ENCODE measurements at regions not wholly inside any gene's neighbourhood (a gene's known extent, or its start where the extent isn't known, plus 50 kb on each side); places are given as distances from the start of the nearest gene placed in this dataset.

DNA sequence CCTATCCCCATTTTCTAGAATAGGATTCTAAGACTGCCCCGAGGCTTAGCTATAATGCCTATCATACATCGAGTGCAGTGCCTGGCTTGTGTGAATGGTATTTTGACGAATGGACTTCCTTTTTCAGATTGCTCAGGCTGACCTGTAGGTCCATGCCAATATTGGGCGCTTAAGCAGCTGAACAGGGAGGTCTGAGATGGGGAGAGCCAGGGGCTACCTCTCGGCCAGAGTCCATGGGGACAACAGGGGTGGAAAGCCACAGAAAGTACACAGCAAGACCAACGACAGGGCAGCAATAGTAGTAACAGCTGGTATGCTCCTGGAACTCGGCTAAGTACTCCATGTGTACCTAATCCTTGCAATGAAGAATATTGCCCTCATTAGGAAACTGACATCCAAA is 91.7 kb upstream of the WSCD1 start:
- no peak for DNase-seq

DNA sequence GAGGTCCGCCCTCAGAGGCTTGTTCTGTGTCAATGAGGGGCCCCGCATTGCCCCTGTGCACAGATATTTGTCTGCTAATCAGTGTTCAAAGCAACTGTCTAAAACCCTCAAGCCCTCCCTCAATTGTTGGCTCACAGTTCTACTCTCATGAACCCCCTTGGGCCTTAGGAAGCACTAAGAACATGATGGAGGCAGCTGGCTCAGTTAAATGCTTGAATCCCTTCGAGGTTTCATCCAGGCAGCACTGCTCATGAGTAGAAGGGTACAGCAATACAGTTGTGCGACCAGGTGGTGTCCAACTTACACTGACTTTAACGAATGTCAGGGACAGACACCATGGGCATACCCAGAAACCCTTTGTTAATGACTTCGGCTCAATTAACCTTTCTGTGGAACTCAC is 89.2 kb upstream of the WSCD1 start:
- no peak for DNase-seq

DNA sequence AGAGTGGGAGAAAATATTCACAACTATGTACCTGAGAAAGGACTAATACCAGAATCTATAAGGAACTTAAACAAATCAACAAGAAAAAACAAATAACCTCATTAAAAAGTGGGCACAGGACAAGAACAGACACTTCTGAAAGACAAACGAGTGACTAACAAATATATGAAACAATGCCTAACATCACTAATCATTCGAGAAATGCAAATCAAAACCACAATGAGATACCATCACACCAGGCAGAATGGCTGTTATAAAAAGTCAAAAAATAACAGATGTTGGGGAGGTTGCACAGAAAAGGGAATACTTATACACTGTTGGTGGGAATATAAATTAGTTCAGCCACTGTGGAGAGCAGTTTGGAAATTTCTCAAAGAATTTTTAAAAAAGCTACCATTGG is 83.5 kb upstream of the WSCD1 start:
- no peak for DNase-seq

DNA sequence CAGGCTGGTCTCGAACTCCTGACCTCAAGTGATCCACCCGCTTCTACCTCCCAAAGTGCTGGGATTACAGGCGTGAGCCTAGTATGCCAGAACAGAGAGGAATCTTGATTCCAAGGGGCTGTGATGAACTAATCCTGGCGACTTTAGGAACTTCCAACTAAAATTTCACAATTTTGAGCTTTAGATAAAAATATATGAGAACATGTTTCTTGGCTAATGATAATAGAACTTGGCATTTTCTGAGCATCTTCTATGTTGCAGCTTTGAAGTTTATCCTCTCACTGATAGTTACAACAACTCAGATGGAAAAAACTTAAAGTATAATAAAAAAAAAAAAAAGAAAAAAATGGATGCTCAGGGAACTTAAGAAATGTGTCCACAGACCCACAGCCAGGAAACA is 69.8 kb upstream of the WSCD1 start:
- DNase-seq, result no peak

DNA sequence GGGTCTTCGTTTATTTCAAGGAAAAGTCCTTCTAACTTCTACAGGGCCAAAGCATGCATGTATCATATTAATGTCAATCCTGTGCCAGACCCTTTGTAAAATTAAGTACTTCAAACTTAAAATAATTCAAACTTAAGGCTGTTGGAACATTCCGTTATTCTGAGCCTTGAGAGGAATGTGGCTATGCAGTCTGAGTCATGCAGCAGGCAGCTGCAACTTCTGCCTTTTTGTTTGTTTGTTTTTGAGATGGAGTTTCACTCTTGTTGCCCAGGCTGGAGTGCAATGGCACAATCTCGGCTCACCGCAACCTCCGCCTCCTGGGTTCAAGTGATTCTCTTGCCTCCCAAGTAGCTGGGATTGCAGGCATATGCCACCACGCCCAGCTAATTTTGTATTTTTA is 67.0 kb upstream of the WSCD1 start:
- peak; percentile 35 for DNase-seq

DNA sequence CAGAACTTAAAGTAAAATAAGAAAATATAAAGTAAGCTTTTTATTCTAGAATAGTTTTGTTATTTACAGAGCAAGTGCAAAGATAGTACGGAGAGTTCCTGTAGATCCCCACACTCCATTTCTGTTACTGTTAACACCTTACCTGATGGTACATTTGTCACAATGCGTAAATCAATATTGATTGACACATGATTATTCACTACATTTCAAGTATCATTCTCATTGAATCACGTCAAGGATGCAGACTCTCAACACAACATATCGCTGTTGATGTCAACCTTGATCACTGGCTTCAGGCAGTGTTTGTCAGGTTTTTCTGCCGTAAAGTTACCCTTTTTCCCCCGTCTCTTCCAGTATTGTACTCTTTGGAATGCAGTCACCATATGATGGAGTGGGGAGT is 64.2 kb upstream of the WSCD1 start:
- DNase-seq, result no peak

DNA sequence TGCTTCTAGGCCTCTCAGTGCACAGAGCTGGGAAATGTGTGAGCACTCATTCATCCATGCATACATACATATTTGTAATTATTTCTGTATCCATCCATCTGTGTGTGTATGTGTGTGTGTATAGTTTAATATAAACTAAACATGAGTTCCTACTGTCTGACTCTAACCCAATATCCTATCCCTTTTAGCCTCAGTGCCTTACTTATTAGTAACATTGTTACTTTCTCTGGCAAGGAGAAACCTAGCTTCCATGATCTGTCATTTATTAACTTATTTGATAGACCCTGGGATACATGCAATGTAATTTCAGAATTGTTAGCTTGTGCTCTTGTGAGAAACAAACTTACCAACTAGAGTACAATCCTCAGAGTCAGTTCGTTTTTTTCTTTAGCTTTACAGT is 59.0 kb upstream of the WSCD1 start:
- no peak for DNase-seq

DNA sequence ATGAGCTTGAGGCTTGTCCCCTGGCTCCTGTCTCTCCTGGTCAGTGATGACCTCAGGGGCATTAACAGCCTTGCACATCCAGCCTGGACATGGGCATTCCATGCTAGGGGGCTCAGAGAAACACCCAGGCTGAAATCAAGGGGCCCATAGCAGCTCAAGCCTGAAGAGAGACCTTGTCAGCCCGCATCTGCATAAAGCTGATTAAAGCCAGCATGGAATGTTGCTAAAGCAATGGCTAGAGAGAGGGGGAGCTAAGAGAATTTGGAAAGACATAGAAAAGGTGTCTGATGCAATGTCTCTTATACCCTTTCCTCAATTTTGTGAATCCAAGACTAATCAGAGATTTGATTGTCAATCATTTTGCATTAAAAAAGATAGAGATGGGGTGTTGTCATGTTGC is 51.4 kb upstream of the WSCD1 start:
- no peak for DNase-seq

DNA sequence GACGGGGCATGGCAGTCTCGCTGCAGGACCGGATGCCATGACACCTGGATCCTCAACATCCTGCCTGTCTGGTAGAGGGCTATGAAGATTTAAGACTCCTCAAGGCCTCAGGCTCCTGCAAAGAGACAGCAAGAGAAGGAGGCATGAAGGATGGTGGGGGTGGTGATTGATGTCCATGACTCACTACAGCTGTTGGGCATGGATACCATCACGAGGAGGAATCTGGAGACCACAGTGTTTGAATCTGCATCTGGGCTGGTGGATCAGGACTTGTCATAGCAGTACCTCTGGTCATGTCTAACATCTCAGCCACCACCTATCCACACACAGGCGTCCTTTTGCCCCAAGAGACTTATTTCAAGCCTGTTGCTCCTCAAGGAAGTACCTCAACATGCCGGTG is 50.2 kb upstream of the WSCD1 start:
- no peak for DNase-seq

DNA sequence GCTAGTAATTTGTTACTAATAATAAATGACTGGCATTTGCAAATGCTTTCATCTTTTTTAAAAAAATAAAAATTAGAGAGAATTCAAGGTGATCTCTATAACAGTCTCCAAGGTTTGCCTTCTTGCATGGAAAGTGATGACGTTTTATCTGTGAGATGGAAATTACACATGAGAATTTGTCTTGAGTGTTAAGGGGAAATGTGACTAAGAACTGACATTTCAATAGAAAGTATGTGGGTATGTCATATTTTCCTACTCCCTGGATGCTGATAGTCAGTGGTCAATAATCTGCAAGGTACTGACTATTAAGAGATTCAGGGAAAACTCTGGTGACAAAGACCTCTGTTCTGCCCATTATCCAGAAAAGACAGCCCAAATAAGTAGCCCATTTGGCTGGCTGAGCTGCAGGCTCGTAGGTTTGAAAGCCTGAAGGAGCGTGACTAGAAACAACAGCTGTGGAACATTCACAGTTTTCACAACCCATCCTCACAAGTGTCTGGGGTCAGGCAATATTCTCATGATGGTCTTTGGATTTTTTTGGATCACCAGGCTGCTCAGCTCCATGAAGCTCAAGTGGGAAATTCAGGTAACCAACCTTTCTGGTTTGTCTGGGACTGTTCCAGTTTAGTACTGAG is 49.7 kb upstream of the WSCD1 start:
- DNase-seq, result no peak
